ENCODE measurements at regions not wholly inside any gene's neighbourhood (a gene's known extent, or its start where the extent isn't known, plus 50 kb on each side); places are given as distances from the start of the nearest gene placed in this dataset.

DNA sequence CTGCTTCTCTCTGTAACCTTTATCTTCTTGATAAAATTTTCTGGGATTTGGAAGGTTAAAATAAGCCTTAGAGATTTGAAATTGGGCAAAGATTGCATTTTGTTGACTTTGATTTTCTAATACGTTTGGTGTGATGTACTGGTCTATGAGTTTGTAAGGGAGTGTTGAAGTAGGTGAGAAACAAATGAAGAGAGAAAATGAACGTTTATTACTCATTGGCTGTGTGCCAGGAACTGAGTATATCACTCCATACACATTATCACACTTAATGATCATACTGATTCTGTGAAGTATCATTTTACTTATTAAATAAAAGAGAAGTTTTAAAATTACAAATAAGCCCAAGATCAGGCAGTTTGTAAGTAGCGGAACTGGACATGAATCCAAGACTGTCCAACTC, 795.1 kb upstream of the ZEB2 start:
- H3K9me3 ChIP-seq (ENCODE audit: severe bottlenecking): no peaks in the 10 kb centered on the region
- H3K27me3 ChIP-seq (ENCODE audit: insufficient read depth, poor library complexity, severe bottlenecking): no peaks in the 10 kb centered on the region
- no peaks in the 10 kb centered on the region for H3K36me3 ChIP-seq (ENCODE audit: low read depth)
- DNase-seq (ENCODE audit: low spot score) (no peak), ATAC-seq (ENCODE audit: low read depth) (no peak)
- H3K4me3 ChIP-seq (ENCODE audit: severe bottlenecking): no peak overlapping the region
- H3K4me1 ChIP-seq (ENCODE audit: insufficient read depth, poor library complexity, severe bottlenecking): peaks cover 5% of the 10 kb centered on the region
- TF ChIP-seq, protein P1, sequence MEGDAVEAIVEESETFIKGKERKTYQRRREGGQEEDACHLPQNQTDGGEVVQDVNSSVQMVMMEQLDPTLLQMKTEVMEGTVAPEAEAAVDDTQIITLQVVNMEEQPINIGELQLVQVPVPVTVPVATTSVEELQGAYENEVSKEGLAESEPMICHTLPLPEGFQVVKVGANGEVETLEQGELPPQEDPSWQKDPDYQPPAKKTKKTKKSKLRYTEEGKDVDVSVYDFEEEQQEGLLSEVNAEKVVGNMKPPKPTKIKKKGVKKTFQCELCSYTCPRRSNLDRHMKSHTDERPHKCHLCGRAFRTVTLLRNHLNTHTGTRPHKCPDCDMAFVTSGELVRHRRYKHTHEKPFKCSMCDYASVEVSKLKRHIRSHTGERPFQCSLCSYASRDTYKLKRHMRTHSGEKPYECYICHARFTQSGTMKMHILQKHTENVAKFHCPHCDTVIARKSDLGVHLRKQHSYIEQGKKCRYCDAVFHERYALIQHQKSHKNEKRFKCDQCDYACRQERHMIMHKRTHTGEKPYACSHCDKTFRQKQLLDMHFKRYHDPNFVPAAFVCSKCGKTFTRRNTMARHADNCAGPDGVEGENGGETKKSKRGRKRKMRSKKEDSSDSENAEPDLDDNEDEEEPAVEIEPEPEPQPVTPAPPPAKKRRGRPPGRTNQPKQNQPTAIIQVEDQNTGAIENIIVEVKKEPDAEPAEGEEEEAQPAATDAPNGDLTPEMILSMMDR (IDR thresholded peaks at IDR 0.05; ENCODE audit: poor library complexity, severe bottlenecking): no peak
- no peak overlapping the region for H3K27ac ChIP-seq (ENCODE audit: poor library complexity, severe bottlenecking)

DNA sequence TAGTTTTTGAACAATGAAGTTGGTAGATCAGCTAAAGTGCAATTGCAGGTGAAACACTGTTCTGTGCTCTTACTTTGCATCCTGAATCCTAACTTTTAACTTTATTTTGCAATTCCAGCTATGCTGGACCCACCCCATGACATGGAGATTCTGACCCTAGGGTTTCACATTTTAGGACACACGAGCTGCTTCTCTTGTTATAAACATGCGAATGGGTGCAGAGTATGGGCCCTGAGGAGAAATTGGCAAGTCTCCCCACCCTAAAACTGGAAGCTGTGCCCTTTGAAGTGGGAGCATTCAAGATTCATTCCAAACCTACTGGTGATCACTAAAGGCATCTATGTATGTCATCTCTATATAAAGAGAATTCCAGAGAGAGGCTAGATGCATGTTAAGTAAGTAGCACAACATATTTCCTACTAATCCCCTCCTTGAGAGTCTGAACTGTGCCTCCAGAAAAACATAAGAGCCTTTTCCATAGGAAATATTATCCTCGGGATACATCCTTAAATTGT, 794.3 kb upstream of the ZEB2 start:
- Histone ChIP-seq H3K27ac (ENCODE audit: poor library complexity, severe bottlenecking) (no peak overlapping the region), H3K27me3 (ENCODE audit: insufficient read depth, poor library complexity, severe bottlenecking) (no peaks in the 10 kb centered on the region), H3K4me3 (ENCODE audit: severe bottlenecking) (no peak overlapping the region), H3K36me3 (ENCODE audit: low read depth) (no peaks in the 10 kb centered on the region), H3K4me1 (ENCODE audit: insufficient read depth, poor library complexity, severe bottlenecking) (peaks cover 5% of the 10 kb centered on the region), H3K9me3 (ENCODE audit: severe bottlenecking) (no peaks in the 10 kb centered on the region)
- DNase-seq (ENCODE audit: low spot score) (no peak), ATAC-seq (ENCODE audit: low read depth) (no peak)
- TF ChIP-seq, protein P1 (IDR thresholded peaks at IDR 0.05; ENCODE audit: poor library complexity, severe bottlenecking): no peak

- Histone ChIP-seq H3K9me3 (ENCODE audit: severe bottlenecking) (no peaks in the 10 kb centered on the region), H3K4me3 (ENCODE audit: severe bottlenecking) (no peak overlapping the region), H3K36me3 (ENCODE audit: low read depth) (no peaks in the 10 kb centered on the region), H3K27ac (ENCODE audit: poor library complexity, severe bottlenecking) (no peak overlapping the region), H3K4me1 (ENCODE audit: insufficient read depth, poor library complexity, severe bottlenecking) (no peaks in the 10 kb centered on the region), H3K27me3 (ENCODE audit: insufficient read depth, poor library complexity, severe bottlenecking) (no peaks in the 10 kb centered on the region)
- DNase-seq (ENCODE audit: low spot score): no peak
- TF ChIP-seq, protein P1 (IDR thresholded peaks at IDR 0.05; ENCODE audit: poor library complexity, severe bottlenecking): no peak
- ATAC-seq (ENCODE audit: low read depth): no peak
Measured at GRCh38 chr2:145305889-145306288, 786.0 kb upstream of the ZEB2 start.

DNA sequence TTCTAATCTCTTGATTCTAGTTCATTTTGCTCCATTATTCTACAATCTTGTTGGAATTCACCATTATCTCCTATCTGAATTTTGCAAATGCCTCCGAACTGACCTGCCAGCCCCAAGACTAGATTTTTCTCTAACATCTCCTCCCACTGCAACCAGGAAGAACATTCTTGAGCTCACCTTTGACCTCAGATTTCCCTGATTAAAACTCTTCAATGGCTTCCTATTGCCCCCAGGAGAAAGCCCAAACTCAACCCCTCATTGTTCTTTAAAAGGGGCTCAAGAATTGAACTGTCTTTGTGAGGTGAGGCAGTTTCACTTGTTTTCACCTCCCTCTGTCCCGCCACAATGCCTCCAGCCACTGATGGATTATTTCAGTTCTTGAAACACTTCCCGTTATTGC, 784.6 kb upstream of the ZEB2 start:
- DNase-seq (ENCODE audit: low spot score) (no peak), ATAC-seq (ENCODE audit: low read depth) (no peak)
- H3K9me3 ChIP-seq (ENCODE audit: severe bottlenecking): no peaks in the 10 kb centered on the region
- H3K27ac ChIP-seq (ENCODE audit: poor library complexity, severe bottlenecking): no peak overlapping the region
- no peak overlapping the region for H3K4me3 ChIP-seq (ENCODE audit: severe bottlenecking)
- no peaks in the 10 kb centered on the region for H3K36me3 ChIP-seq (ENCODE audit: low read depth)
- no peaks in the 10 kb centered on the region for H3K4me1 ChIP-seq (ENCODE audit: insufficient read depth, poor library complexity, severe bottlenecking)
- no peaks in the 10 kb centered on the region for H3K27me3 ChIP-seq (ENCODE audit: insufficient read depth, poor library complexity, severe bottlenecking)
- TF ChIP-seq, protein P1 (IDR thresholded peaks at IDR 0.05; ENCODE audit: poor library complexity, severe bottlenecking): no peak

- Histone ChIP-seq H3K9me3 (ENCODE audit: severe bottlenecking) (no peaks in the 10 kb centered on the region), H3K36me3 (ENCODE audit: low read depth) (no peaks in the 10 kb centered on the region), H3K27me3 (ENCODE audit: insufficient read depth, poor library complexity, severe bottlenecking) (no peaks in the 10 kb centered on the region), H3K4me1 (ENCODE audit: insufficient read depth, poor library complexity, severe bottlenecking) (no peaks in the 10 kb centered on the region), H3K4me3 (ENCODE audit: severe bottlenecking) (no peak overlapping the region), H3K27ac (ENCODE audit: poor library complexity, severe bottlenecking) (no peak overlapping the region)
- DNase-seq (ENCODE audit: low spot score) (no peak), ATAC-seq (ENCODE audit: low read depth) (no peak)
- TF ChIP-seq, protein P1 (IDR thresholded peaks at IDR 0.05; ENCODE audit: poor library complexity, severe bottlenecking): no peak
Measured at GRCh38 chr2:145303536-145303935, 783.6 kb upstream of the ZEB2 start.

Measured in RWPE2 (cell line).